H9 (cell line): ENCODE measurements at regions not wholly inside any gene's neighbourhood (a gene's known extent, or its start where the extent isn't known, plus 50 kb on each side); places are given as distances from the start of the nearest gene placed in this dataset.

ENCODE experiments used
- DNase-seq: peaks from one replicate; pipeline ENCODE4 v3.0.0-alpha.2; 2017
- H2AFZ ChIP-seq: one replicate; pipeline ENCODE4 v1.6.1; 2013; ENCODE audit warnings: mild to moderate bottlenecking, low read length, control low read depth, moderate library complexity
- H2AK5ac ChIP-seq: 2 replicates; pipeline ENCODE4 v1.6.1; 2013; ENCODE audit warnings: low read length, control low read depth, mixed read lengths; ENCODE audit not compliant: insufficient read length
- H2BK120ac ChIP-seq: one replicate; pipeline ENCODE4 v1.6.1; 2013; ENCODE audit warnings: low read depth, mild to moderate bottlenecking, low read length, control low read depth, inconsistent platforms; ENCODE audit not compliant: poor library complexity, severe bottlenecking
- H2BK12ac ChIP-seq: 2 replicates; pipeline ENCODE4 v1.6.1; 2013; ENCODE audit warnings: low read length, control low read depth, mixed read lengths, low read depth; ENCODE audit not compliant: insufficient read length
- H2BK15ac ChIP-seq: 2 replicates; pipeline ENCODE4 v1.6.1; 2013; ENCODE audit warnings: low read depth, low read length, control low read depth
- H2BK20ac ChIP-seq: one replicate; pipeline ENCODE4 v1.6.1; 2013; ENCODE audit warnings: low read depth, mild to moderate bottlenecking, low read length, control low read depth, inconsistent platforms; ENCODE audit not compliant: poor library complexity, severe bottlenecking
- H2BK5ac ChIP-seq: 2 replicates; pipeline ENCODE4 v1.6.1; 2013; ENCODE audit warnings: low read length, control low read depth, mixed read lengths; ENCODE audit not compliant: insufficient read length
- H3K14ac ChIP-seq: 2 replicates; pipeline ENCODE4 v1.6.1; 2013; ENCODE audit warnings: low read length, control low read depth; ENCODE audit not compliant: insufficient read depth
- H3K18ac ChIP-seq: 2 replicates; pipeline ENCODE4 v1.6.1; 2013; ENCODE audit warnings: low read depth, mild to moderate bottlenecking, mixed read lengths, low read length, control low read depth; ENCODE audit not compliant: insufficient read length
- H3K23ac ChIP-seq: 2 replicates; pipeline ENCODE4 v1.6.1; 2013; ENCODE audit warnings: low read length, control low read depth, mixed read lengths, low read depth; ENCODE audit not compliant: insufficient read length
- H3K23me2 ChIP-seq: 2 replicates; pipeline ENCODE4 v1.6.1; 2013; ENCODE audit warnings: low read depth, mild to moderate bottlenecking, mixed read lengths, low read length, control low read depth; ENCODE audit not compliant: insufficient read length, poor library complexity, severe bottlenecking
- H3K27ac ChIP-seq: 2 replicates; pipeline ENCODE4 v1.5.1; 2013; ENCODE audit warnings: low read length, control low read depth, mixed read lengths, low read depth; ENCODE audit not compliant: insufficient read length
- H3K27me3 ChIP-seq: 2 replicates; pipeline ENCODE4 v1.6.1; 2013; ENCODE audit warnings: low read length, control low read depth, inconsistent platforms; ENCODE audit not compliant: insufficient read depth
- H3K4ac ChIP-seq: 2 replicates; pipeline ENCODE4 v1.6.1; 2013; ENCODE audit warnings: low read depth, mild to moderate bottlenecking, control low read depth, inconsistent platforms, low read length, moderate library complexity
- H3K4me1 ChIP-seq: 2 replicates; pipeline ENCODE4 v1.6.1; 2013; ENCODE audit warnings: low read length, control low read depth, inconsistent platforms; ENCODE audit not compliant: insufficient read depth
- H3K4me2 ChIP-seq: 2 replicates; pipeline ENCODE4 v1.6.1; 2013; ENCODE audit warnings: low read length, control low read depth, mixed read lengths; ENCODE audit not compliant: insufficient read length, insufficient read depth
- H3K56ac ChIP-seq: 2 replicates; pipeline ENCODE4 v1.6.1; 2013; ENCODE audit warnings: low read depth, mild to moderate bottlenecking, mixed read lengths, low read length, control low read depth; ENCODE audit not compliant: insufficient read length
- H3K79me1 ChIP-seq: 2 replicates; pipeline ENCODE4 v1.6.1; 2013; ENCODE audit warnings: low read depth, mild to moderate bottlenecking, moderate library complexity, low read length, control low read depth, inconsistent platforms; ENCODE audit not compliant: insufficient read depth, poor library complexity, severe bottlenecking
- H3K79me2 ChIP-seq: 2 replicates; pipeline ENCODE4 v1.6.1; 2013; ENCODE audit warnings: low read length, control low read depth, inconsistent platforms; ENCODE audit not compliant: insufficient read depth
- H3K9ac ChIP-seq: 2 replicates; pipeline ENCODE4 v1.6.1; 2013; ENCODE audit warnings: low read length, control low read depth, mixed read lengths; ENCODE audit not compliant: insufficient read length; ENCODE audit errors: extremely low read depth
- H3K9me3 ChIP-seq: one replicate; pipeline ENCODE4 v1.6.1; 2013; ENCODE audit warnings: low read depth, low read length, inconsistent platforms; ENCODE audit not compliant: control insufficient read depth
- H3T11ph ChIP-seq: one replicate; pipeline ENCODE4 v1.6.1; 2013; ENCODE audit warnings: mild to moderate bottlenecking, low read length, control low read depth, inconsistent platforms
- H4K20me1 ChIP-seq: one replicate; pipeline ENCODE4 v1.6.1; 2013; ENCODE audit not compliant: control insufficient read depth, insufficient read length, insufficient read depth
- H4K5ac ChIP-seq: 2 replicates; pipeline ENCODE4 v1.6.1; 2013; ENCODE audit warnings: low read depth, mild to moderate bottlenecking, mixed read lengths, low read length, control low read depth; ENCODE audit not compliant: insufficient read length
- H4K8ac ChIP-seq: replicated peaks from 2 replicates; pipeline ENCODE4 v1.6.1; 2013; ENCODE audit warnings: low read length, control low read depth, mixed read lengths, low read depth; ENCODE audit not compliant: insufficient read length
- H4K91ac ChIP-seq: 2 replicates; pipeline ENCODE4 v1.6.1; 2013; ENCODE audit warnings: low read depth, mild to moderate bottlenecking, moderate library complexity, mixed read lengths, low read length, control low read depth; ENCODE audit not compliant: insufficient read length
- H3K27ac Mint-ChIP-seq, 3 experiments: 2 replicates in 2 of 3; 3 replicates in 1 of 3; pipeline ENCODE4 v1.8.0; 2020 to 2021; ENCODE audit warnings: mixed read lengths in 3 of 3, mild to moderate bottlenecking in 1 of 3, moderate library complexity in 1 of 3
- H3K27me3 Mint-ChIP-seq: 2 replicates; pipeline ENCODE4 v1.8.0; 2021; ENCODE audit warnings: low read depth, mild to moderate bottlenecking, moderate library complexity, mixed read lengths
- H3K36me3 Mint-ChIP-seq, 3 experiments: 2 replicates in 2 of 3; 3 replicates in 1 of 3; pipeline ENCODE4 v1.8.0; 2020 to 2021; ENCODE audit warnings: low read depth in 3 of 3, mixed read lengths in 3 of 3; ENCODE audit not compliant: insufficient read depth in 1 of 3
- H3K4me1 Mint-ChIP-seq, 2 experiments: 2 replicates each; pipeline ENCODE4 v1.8.0; 2020; ENCODE audit warnings: mixed read lengths in 2 of 2
- H3K4me3 Mint-ChIP-seq, 2 experiments: 2 replicates in 1 of 2; 3 replicates in 1 of 2; pipeline ENCODE4 v1.8.0; 2020 to 2021; ENCODE audit warnings: mild to moderate bottlenecking in 2 of 2, mixed read lengths in 2 of 2, moderate library complexity in 1 of 2
- H3K9me3 Mint-ChIP-seq, 2 experiments: 2 replicates in 1 of 2; 3 replicates in 1 of 2; pipeline ENCODE4 v1.8.0; 2020; ENCODE audit warnings: mild to moderate bottlenecking in 2 of 2, mixed read lengths in 2 of 2, moderate library complexity in 1 of 2
- WGBS: extraction: QIAGEN DNeasy Blood & Tissue Kit; methylation state at CpG from one replicate; pipeline ENCODE4 v1.1.7; 2013; ENCODE audit warnings: missing lambda C conversion rate, low lambda C conversion rate, mixed read lengths; ENCODE audit not compliant: insufficient read length; ENCODE audit errors: extremely low coverage; 5-methylcytosine and 5-hydroxymethylcytosine counted together
- TF ChIP-seq, protein P1 (sequence below): fragments of 200-600 bp; sonication (generic); conservative IDR thresholded peaks from 3 replicates; pipeline ENCODE4 v1.8.0; 2021; ENCODE audit warnings: antibody characterized with exemption, mild to moderate bottlenecking

DNA sequence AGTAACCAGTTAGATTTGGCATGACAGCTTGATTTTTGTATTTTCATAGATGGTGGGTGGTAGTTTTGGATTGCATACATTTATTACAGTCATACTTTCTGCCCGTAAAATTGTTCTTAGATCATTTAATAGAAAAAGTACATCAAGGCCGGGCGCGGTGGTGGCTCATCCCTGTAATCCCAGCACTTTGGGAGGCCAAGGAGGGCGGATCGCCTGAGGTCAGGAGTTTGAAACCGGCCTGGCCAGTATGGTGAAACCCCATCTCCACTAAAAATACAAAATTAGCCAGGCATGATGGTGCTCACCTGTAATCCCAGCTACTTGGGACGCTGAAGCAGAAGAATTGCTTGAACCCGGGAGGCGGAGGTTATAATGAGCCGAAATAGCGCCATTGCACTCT lies 55.0 kb upstream of the UBE2L5 start:
- no peak overlapping the region for H3K4me3 Mint-ChIP-seq
- H2AFZ ChIP-seq, result no peak overlapping the region
- WGBS, result no CpG with 5 or more reads among the region's 12 CpGs

More for the DNA sequence above, 55.0 kb upstream of the UBE2L5 start:
- H3K27me3 Mint-ChIP-seq, result peaks cover 3% of the 10 kb centered on the region; the same call in 1 of the 2 replicates
- Histone ChIP-seq H2BK20ac (no peak overlapping the region), H4K5ac (no peak overlapping the region), H3K23ac (no peak overlapping the region), H2BK12ac (no peak overlapping the region), H4K8ac (no peak overlapping the region), H4K91ac (no peak overlapping the region), H3K79me1 (no peaks in the 10 kb centered on the region), H3K18ac (no peak overlapping the region), H3K4ac (no peak overlapping the region), H3K27me3 (no peaks in the 10 kb centered on the region), H2BK120ac (no peak overlapping the region), H3K4me2 (no peak overlapping the region), H3T11ph (no peak overlapping the region), H3K79me2 (no peaks in the 10 kb centered on the region), H2BK15ac (no peak overlapping the region), H3K4me1 (peaks cover 9% of the 10 kb centered on the region; the same call in 1 of the 2 replicates), H3K23me2 (no peaks in the 10 kb centered on the region), H2BK5ac (no peak overlapping the region), H3K14ac (no peak overlapping the region), H3K27ac (no peak overlapping the region), H3K9me3 (no peaks in the 10 kb centered on the region), H2AK5ac (no peak overlapping the region), H3K56ac (no peak overlapping the region), H3K9ac (no peak overlapping the region), H4K20me1 (no peaks in the 10 kb centered on the region)
- no peak overlapping the region for H3K27ac Mint-ChIP-seq
- H3K9me3 Mint-ChIP-seq, result no peaks in the 10 kb centered on the region; a peak in 1 of 5 replicates
- no peak for DNase-seq
- TF ChIP-seq, protein P1, sequence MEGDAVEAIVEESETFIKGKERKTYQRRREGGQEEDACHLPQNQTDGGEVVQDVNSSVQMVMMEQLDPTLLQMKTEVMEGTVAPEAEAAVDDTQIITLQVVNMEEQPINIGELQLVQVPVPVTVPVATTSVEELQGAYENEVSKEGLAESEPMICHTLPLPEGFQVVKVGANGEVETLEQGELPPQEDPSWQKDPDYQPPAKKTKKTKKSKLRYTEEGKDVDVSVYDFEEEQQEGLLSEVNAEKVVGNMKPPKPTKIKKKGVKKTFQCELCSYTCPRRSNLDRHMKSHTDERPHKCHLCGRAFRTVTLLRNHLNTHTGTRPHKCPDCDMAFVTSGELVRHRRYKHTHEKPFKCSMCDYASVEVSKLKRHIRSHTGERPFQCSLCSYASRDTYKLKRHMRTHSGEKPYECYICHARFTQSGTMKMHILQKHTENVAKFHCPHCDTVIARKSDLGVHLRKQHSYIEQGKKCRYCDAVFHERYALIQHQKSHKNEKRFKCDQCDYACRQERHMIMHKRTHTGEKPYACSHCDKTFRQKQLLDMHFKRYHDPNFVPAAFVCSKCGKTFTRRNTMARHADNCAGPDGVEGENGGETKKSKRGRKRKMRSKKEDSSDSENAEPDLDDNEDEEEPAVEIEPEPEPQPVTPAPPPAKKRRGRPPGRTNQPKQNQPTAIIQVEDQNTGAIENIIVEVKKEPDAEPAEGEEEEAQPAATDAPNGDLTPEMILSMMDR, result no peak
- peaks cover 10 to 18% of the 10 kb centered on the region in 2 experiments for H3K4me1 Mint-ChIP-seq
- H3K36me3 Mint-ChIP-seq, result no peaks in the 10 kb centered on the region
